Left lung (tissue), 4 donors: ENCODE measurements at regions not wholly inside any gene's neighbourhood (a gene's known extent, or its start where the extent isn't known, plus 50 kb on each side); places are given as distances from the start of the nearest gene placed in this dataset.

Experiments used
- ATAC-seq: fragments of 200-7000 bp; cut with Tn5 transposase; one replicate; pipeline ENCODE4 v1.9.1; 2020; ENCODE audit warnings: moderate library complexity
- DNase-seq, 4 donors: peaks; one replicate each; pipeline ENCODE4 v3.0.0-alpha.2; 2013 to 2020
- H3K27ac ChIP-seq, 2 donors: fragments of 200-600 bp; sonication (generic) in 1 of 2; one replicate each; pipeline versions ENCODE4 v1.5.0 to v1.8.0; 2020 to 2021
- H3K27me3 ChIP-seq, 2 donors: fragments of 200-600 bp; sonication (generic) in 1 of 2; one replicate each; pipeline versions ENCODE4 v1.5.0 to v1.8.0; 2020 to 2021
- H3K36me3 ChIP-seq, 2 donors: fragments of 200-600 bp; sonication (generic) in 1 of 2; one replicate each; pipeline versions ENCODE4 v1.5.0 to v1.8.0; 2020 to 2021
- H3K4me1 ChIP-seq, 2 donors: fragments of 200-600 bp; one replicate each; pipeline ENCODE4 v1.8.0; 2021
- H3K4me3 ChIP-seq, 2 donors: fragments of 200-600 bp; sonication (generic) in 1 of 2; one replicate each; pipeline versions ENCODE4 v1.5.0 to v1.8.0; 2020 to 2021; ENCODE audit warnings: mild to moderate bottlenecking in 1 of 2
- H3K9me3 ChIP-seq, 2 donors: fragments of 200-600 bp; sonication (generic) in 1 of 2; one replicate each; pipeline versions ENCODE4 v1.5.0 to v1.8.0; 2020 to 2021
- CTCF ChIP-seq, 2 donors: fragments of 200-600 bp; sonication (generic) in 1 of 2; IDR thresholded peaks; one replicate each; pipeline versions ENCODE4 v1.5.0 to v1.8.0; 2021; ENCODE audit warnings: antibody characterized with exemption in 2 of 2
- intact Hi-C, 2 donors: fragments of 100-400 bp; cut with DNase I; formaldehyde crosslinking; loops; one replicate each; pipeline versions ENCODE4 v1.11.2 to v1.14.2; 2022
- donor health status: DM: no; HTN: yes; CAD: no.
- donor health status: DM: no; HTN: no; CAD: no.

GRCh38 chr18:60962625-60963024 is 370.6 kb upstream of the CDH20 start:
- ATAC-seq (no peak), DNase-seq (no peak)
- H3K4me1 ChIP-seq: no peaks in the 10 kb centered on the region
- H3K27me3 ChIP-seq: no peaks in the 10 kb centered on the region
- H3K36me3 ChIP-seq: no peaks in the 10 kb centered on the region
- intact Hi-C loops: no loop called here
- no peak overlapping the region for H3K4me3 ChIP-seq
- no peak for TF ChIP-seq CTCF (IDR thresholded peaks at IDR 0.05)
- H3K27ac ChIP-seq: no peak overlapping the region
- peaks cover 0 to 6% of the 10 kb centered on the region in 2 donors for H3K9me3 ChIP-seq

DNA sequence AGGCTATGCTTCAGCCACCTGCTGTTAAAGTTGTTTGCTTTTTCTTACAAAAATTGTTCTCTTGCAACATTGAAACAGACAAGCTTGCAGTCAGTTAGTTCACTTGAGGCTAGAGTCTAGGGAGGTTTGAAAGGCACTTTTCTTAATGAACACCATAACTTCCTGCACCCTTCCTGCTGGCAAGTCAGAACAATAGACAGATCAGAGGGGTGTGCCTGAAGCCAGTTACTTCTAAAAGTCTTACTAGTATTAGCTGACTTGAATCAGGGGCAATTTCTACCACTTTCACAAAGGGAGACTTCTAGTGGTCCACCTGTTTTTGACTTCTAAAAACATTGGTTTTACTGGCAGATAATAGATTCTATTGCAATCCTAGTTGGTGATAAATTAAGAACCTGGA is 367.4 kb upstream of the CDH20 start:
- intact Hi-C loops: no loop called here
- no peaks in the 10 kb centered on the region for H3K27me3 ChIP-seq
- no peak for DNase-seq
- ATAC-seq: no peak
- H3K27ac ChIP-seq: no peak overlapping the region
- peaks cover 0 to 13% of the 10 kb centered on the region in 2 donors for H3K9me3 ChIP-seq
- no peaks in the 10 kb centered on the region for H3K36me3 ChIP-seq
- no peak overlapping the region for H3K4me3 ChIP-seq
- TF ChIP-seq CTCF (IDR thresholded peaks at IDR 0.05): no peak
- H3K4me1 ChIP-seq: no peaks in the 10 kb centered on the region

DNA sequence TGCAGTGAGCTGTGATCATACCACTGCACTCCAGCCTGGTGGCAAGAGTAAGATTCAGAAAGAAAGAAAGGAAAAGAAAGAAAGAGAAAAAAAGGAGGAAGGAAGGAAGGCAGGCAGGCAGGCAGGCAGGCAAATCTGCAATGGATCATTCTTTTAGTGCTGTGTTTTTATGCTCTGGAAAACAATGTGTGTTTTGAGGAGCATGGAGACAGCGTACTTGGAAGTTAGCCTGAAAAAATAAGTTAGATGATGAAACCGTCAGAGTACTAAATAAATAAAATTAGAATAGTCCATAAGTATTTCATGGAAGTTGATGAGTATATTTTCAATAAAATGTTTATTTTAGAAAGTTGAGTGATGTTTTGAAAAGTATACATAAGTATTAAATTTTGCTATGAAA is 366.4 kb upstream of the CDH20 start:
- Histone ChIP-seq H3K4me3 (no peak overlapping the region), H3K27ac (no peak overlapping the region), H3K9me3 (peaks cover 0 to 13% of the 10 kb centered on the region in 2 donors), H3K36me3 (no peaks in the 10 kb centered on the region), H3K4me1 (no peaks in the 10 kb centered on the region), H3K27me3 (no peaks in the 10 kb centered on the region)
- no peak for TF ChIP-seq CTCF (IDR thresholded peaks at IDR 0.05)
- intact Hi-C loops: no loop called here
- DNase-seq (no peak), ATAC-seq (no peak)

DNA sequence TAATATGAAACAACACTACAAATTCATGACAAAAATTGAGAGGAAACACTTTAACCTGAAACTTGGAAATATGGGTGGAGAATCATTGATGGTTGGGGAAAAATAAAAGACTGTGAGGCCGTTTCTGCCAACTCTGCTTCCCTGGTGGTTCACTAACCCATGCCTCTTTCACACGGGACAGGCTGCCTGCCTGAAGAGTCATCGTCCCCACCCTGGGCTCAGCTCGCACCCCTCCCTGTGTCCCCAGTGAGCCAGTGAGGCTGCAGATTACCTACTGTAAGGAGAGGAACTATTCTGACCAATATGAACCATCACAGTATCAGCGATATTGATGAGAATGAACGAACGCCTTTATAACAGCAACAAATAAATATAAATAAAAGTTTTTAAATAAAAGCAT is 357.8 kb upstream of the CDH20 start:
- no peak overlapping the region for H3K27ac ChIP-seq
- no peak overlapping the region for H3K4me3 ChIP-seq
- H3K4me1 ChIP-seq: no peaks in the 10 kb centered on the region
- no peaks in the 10 kb centered on the region for H3K27me3 ChIP-seq
- DNase-seq: no peak
- intact Hi-C loops: no loop called here
- no peaks in the 10 kb centered on the region for H3K9me3 ChIP-seq
- no peaks in the 10 kb centered on the region for H3K36me3 ChIP-seq
- no peak for ATAC-seq
- TF ChIP-seq CTCF (IDR thresholded peaks at IDR 0.05): no peak

- TF ChIP-seq CTCF (IDR thresholded peaks at IDR 0.05): no peak
- Histone ChIP-seq H3K27ac (no peak overlapping the region), H3K4me1 (no peaks in the 10 kb centered on the region), H3K9me3 (no peaks in the 10 kb centered on the region), H3K36me3 (no peaks in the 10 kb centered on the region), H3K27me3 (no peaks in the 10 kb centered on the region), H3K4me3 (no peak overlapping the region)
- ATAC-seq (no peak), DNase-seq (no peak)
- intact Hi-C loops: no loop called here
These were observed 356.3 kb upstream of the CDH20 start for GRCh38 chr18:60976976-60977375.
